ENCODE measurements at regions not wholly inside any gene's neighbourhood (a gene's known extent, or its start where the extent isn't known, plus 50 kb on each side); places are given as distances from the start of the nearest gene placed in this dataset.
"Not testable (repeated sequence)": the region's sequence is repeated elsewhere in the genome, so short reads cannot be mapped to it uniquely, and the experiment has no call there.

DNA sequence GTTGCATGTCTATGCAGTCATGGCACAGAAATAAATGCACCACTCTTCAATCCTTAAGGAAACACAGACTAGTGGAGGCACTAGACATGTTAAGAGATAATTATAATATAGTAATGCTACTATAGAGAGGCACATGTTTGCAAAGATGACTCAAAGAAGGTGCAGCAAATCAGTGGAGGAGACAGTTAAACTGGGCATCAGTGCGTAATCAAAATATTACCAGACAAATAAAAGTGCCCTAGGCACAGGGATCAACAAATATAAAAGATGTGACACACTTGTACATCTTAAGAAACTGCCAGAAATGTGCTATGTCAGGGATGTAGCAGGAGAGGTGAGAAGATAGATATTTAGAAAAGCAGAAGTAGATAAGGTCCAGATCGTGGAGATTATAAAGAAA, 642.1 kb downstream of the SLCO4C1 start:
- DNase-seq (ENCODE audit: low spot score) = no peak

DNA sequence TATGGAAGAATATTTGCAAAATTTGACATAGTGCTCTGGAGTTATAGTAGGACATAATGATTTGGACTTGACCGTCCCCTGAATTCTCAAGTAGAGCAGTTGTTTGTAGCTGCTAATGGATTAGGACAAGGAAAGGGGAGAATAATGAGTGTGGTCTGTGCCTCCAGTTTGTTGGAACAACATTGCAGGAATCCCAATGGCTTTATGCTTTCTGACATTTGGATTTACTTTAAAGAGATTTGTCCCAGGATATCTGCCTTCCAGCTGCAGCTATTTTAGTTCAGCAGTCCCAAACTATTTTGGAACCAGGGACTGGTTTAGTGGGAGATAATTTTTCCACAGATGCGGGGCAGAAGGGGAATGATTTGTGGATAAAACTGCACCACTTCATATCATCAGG, 648.2 kb downstream of the SLCO4C1 start:
- DNase-seq (ENCODE audit: low spot score) = no peak

- no peak for DNase-seq (ENCODE audit: low spot score)
These were observed 652.3 kb downstream of the SLCO4C1 start for GRCh38 chr5:101643794-101644193.

DNA sequence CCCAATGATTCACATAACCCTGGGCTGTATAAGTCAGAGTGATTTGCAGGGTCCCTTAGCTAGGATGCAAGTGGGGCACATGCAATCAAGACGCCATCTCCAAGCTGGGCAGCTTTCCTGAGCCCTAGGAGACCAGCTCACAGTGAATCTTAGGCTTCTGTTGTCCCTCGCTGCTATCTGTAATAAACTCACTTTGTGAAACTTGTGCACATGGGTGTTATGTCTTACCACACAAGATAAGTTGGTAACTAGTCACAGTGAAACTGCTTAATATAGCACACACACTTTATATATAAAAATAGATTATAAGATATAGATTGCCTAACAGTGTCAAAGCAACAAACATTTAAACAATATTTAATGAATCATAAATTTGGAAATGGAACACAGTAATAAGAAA, 658.5 kb downstream of the SLCO4C1 start:
- no peak for DNase-seq (ENCODE audit: low spot score)

- DNase-seq (ENCODE audit: low spot score) = not testable (repeated sequence)
These were observed 668.3 kb downstream of the SLCO4C1 start for GRCh38 chr5:101627770-101628169.

DNA sequence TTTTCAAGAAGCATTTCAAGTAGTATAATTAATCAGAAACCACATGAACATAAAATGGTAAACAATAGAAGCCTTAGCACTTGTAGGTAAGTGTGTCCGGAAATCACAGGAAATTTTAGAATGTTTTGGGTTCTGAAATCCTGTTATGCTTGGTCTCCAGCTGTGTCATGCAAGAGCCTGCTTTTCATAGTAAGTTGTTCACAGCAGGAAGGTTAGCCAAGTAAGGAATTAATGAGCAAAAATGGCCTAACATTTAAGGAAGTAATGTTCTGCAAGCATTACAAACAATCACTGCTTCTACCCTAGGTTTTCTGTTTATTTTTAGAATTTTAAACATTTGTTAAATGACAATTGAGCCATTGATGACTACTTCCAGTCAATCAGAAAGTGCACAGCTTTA, 669.5 kb downstream of the SLCO4C1 start:
- DNase-seq (ENCODE audit: low spot score) = no peak

GRCh38 chr5:101611039-101611438, 685.0 kb downstream of the SLCO4C1 start:
- DNase-seq (ENCODE audit: low spot score) = no peak

DNA sequence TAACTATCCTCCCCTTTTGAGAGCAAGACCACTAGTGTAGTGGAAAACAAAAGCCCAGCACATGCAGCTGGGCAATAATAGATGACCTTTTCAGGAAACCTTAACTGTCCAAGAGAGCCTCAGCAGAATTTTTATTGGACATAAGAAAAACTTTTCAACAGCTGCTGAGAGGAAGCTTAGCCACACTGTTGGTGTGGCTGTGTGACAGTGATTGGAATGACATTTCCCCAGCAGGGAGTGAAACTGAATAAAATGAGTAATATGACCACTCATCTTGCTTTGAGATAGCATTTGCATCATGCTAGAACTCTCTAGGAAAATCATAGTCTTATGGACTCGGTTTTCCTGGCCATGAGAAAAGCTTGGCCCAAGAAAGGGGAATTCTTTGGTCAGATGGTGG, 687.8 kb downstream of the SLCO4C1 start:
- peak; percentile 31 for DNase-seq (ENCODE audit: low spot score)

GRCh38 chr5:101605700-101606099, 690.4 kb downstream of the SLCO4C1 start:
- no peak for DNase-seq (ENCODE audit: low spot score)

DNA sequence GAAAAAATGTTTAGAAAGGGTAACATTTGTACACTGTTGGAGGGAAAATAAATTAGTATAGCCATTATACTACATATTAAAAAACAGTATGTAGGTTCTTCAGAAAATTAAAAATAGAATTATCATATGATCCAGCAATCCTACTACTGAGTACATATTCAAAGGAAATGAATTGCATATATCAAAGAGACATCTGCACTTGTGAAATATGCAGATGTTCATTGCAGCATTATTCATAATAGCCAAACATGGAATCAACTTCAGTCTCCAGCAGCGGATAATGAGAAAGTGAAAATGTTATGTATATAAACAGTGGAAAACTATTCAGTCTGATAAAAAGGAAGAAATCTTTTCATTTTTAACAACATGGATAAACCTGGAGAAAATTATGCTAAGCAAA, 695.5 kb downstream of the SLCO4C1 start:
- DNase-seq (ENCODE audit: low spot score) = no peak

GRCh38 chr5:101590384-101590783, 687.3 kb upstream of the ST8SIA4 start:
- DNase-seq (ENCODE audit: low spot score) = no peak

DNA sequence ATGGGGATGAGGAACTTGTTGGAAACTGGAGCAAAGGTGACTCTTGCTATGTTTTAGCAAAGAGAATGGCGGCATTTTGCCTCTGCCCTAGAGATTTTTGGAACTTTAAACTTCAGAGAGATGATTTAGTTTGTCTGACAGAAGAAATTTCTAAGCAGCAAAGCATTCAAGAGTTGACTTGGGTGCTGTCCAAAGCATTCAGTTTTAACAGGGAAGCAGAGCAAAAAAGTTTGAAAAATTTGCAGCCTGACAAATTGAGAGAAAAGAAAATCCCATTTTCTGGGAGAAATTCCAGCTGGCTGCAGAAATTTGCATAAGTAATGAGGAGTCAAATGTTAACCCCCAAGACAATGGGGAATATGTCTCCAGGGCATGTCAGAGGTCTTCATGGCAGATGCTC, 682.3 kb upstream of the ST8SIA4 start:
- no peak for DNase-seq (ENCODE audit: low spot score)

- DNase-seq (ENCODE audit: low spot score) = no peak
These were observed 677.5 kb upstream of the ST8SIA4 start for GRCh38 chr5:101580591-101580990.

DNA sequence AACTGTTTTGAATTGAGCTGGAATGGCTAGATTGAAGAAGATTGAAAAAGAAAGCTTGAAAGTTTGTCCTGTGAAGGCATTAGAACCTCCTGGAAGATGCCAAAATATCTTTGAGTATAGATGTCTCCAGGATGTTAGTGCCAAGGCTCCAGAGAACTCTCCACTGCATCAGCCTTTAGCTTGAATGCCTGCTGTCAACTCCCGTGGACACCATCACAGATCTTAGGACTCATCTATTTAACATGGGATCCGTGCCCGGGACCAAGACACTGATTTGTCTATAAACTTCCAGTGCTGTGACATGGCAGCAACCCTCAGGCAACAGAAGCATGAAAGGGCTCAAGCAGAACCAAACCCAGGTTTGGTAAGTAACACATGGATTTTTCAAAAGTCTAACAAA, 670.9 kb upstream of the ST8SIA4 start:
- DNase-seq (ENCODE audit: low spot score) = no peak

- DNase-seq (ENCODE audit: low spot score) = no peak
These were observed 657.9 kb upstream of the ST8SIA4 start for GRCh38 chr5:101561018-101561417.

- DNase-seq (ENCODE audit: low spot score) = no peak
These were observed 640.7 kb upstream of the ST8SIA4 start for GRCh38 chr5:101543780-101544179.

GRCh38 chr5:101539315-101539714, 636.2 kb upstream of the ST8SIA4 start:
- no peak for DNase-seq (ENCODE audit: low spot score)

DNA sequence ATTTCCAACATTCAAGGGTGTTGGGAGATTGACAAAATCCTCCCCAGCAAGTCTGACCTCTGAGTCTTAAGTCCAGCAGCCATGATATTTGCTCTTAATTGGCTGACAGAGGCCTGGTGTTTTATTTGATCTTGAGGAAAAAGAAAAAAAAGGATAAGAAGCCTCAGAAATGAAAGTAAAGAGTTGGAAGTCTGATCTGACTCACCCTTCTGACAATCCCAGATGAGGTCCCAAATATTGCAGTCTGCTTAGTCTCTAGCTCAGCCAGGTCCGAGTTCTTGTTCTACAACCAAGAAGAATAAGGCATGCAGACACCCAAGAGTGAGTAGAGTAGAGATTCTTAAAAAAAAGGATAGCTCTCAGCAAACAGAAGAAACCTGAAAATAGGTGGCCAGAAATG, 632.5 kb upstream of the ST8SIA4 start:
- DNase-seq (ENCODE audit: low spot score) = no peak

GRCh38 chr5:101534491-101535110, 631.5 kb upstream of the ST8SIA4 start:
- DNase-seq (ENCODE audit: low spot score) = no peak

DNA sequence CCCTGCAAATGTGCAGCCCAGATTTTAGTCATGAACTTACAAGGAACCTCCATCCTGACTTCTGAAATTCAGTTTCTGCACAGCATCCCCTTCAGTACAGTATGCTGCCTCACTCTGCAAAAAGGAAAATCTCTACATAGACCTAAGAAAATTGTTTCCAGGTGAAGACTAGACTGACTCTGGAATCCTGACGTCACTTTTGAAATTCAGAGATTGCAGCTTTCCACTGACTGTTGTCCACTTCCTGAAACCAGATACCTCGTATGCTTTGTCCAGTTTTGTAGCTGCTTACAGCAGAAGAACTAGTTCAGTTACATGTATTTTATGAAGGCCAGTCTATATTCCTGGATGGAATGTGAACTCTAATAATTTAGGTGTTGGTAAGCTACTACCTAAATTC, 629.3 kb upstream of the ST8SIA4 start:
- DNase-seq (ENCODE audit: low spot score) = no peak

GRCh38 chr5:101531026-101531425, 627.9 kb upstream of the ST8SIA4 start:
- DNase-seq (ENCODE audit: low spot score) = no peak

- not testable (repeated sequence) for DNase-seq (ENCODE audit: low spot score)
These were observed 626.0 kb upstream of the ST8SIA4 start for GRCh38 chr5:101529094-101529493.

DNA sequence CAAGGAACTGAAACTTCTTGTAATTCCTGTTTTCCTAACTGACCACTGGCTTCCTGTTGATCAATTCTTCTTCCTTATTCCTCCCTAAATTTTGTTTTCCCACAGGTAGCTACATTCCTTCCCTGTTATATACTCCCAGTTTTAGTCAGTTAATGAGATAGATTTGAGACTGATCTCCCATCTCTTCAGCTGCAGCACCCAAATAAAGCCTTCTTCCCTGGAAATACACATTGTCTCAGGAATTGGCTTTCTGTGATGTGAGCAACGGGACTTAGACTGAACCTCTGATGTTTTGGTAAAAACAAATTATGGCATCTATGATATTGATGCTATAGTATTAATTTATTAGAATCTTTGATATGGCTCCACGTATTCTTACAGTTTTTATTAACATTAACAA, 617.3 kb upstream of the ST8SIA4 start:
- no peak for DNase-seq (ENCODE audit: low spot score)

GRCh38 chr5:101517795-101518194, 614.7 kb upstream of the ST8SIA4 start:
- DNase-seq (ENCODE audit: low spot score) = no peak

DNA sequence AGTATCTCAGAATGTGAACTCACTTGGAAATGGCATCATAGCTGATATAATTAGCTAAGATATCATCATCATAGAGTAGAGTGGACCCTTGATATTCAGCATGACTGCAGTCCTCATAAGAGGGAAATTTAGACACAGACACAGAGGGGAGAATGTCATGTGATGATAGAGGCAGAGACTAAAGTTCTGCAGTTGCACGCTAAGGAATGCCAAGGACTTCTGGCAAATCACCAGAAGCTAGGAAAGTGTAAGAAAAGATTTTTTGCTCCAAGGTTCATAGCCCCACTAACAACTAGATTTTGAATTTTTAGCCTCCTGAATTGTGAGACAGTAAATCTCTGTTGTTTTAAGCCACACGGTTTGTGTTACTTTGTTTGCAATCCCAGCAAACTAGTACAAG, 612.6 kb upstream of the ST8SIA4 start:
- no peak for DNase-seq (ENCODE audit: low spot score)
